GM13977 (cell line): ENCODE measurements at regions not wholly inside any gene's neighbourhood (a gene's known extent, or its start where the extent isn't known, plus 50 kb on each side); places are given as distances from the start of the nearest gene placed in this dataset.
A peak's percentile ranks its signal among the peaks of the same experiment; 100 is the strongest.
"Not testable (repeated sequence)": the region's sequence is repeated elsewhere in the genome, so short reads cannot be mapped to it uniquely, and the experiment has no call there.

Experiments
- DNase-seq: peaks from one replicate; pipeline ENCODE4 v3.0.0; 2012; ENCODE audit warnings: low spot score
- in situ Hi-C: fragments of 300-500 bp; cut with MboI; formaldehyde crosslinking; loops from one replicate; pipeline ENCODE4 v1.12.0; 2022; ENCODE audit warnings: low sequenced_read_pairs, low pct_unique_long_range_greater_than_20kb, mixed read lengths, inconsistent platforms; ENCODE audit not compliant: unreplicated experiment
- TF ChIP-seq, protein P1 (sequence below): IDR thresholded peaks from 2 replicates; pipeline ENCODE4 v1.5.1; 2012; ENCODE audit warnings: mild to moderate bottlenecking, control low read depth; ENCODE audit not compliant: insufficient read depth; ENCODE audit errors: extremely low read depth, missing control alignments

DNA sequence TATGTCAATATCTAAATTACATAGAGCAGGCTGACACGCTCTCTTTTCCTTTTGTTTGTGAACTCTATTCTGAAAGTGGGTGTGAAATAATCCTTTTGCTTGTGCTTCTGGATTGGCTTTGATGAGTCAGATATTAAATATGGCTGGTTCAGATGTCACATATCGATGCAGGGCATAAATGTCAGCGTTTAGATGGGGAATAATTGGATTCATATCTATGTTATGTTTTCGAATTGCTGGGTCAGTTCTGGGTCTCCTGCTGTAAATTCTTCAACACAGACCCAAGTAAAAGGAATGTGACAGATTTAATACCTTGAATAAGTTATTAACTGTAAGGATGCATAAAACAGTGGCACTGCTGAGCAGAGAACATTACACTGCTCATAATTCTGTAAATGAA is 118.7 kb upstream of the SNX2 start:
- in situ Hi-C loops, result no loop called here
- TF ChIP-seq, protein P1, sequence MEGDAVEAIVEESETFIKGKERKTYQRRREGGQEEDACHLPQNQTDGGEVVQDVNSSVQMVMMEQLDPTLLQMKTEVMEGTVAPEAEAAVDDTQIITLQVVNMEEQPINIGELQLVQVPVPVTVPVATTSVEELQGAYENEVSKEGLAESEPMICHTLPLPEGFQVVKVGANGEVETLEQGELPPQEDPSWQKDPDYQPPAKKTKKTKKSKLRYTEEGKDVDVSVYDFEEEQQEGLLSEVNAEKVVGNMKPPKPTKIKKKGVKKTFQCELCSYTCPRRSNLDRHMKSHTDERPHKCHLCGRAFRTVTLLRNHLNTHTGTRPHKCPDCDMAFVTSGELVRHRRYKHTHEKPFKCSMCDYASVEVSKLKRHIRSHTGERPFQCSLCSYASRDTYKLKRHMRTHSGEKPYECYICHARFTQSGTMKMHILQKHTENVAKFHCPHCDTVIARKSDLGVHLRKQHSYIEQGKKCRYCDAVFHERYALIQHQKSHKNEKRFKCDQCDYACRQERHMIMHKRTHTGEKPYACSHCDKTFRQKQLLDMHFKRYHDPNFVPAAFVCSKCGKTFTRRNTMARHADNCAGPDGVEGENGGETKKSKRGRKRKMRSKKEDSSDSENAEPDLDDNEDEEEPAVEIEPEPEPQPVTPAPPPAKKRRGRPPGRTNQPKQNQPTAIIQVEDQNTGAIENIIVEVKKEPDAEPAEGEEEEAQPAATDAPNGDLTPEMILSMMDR, result no peak
- DNase-seq, result no peak

DNA sequence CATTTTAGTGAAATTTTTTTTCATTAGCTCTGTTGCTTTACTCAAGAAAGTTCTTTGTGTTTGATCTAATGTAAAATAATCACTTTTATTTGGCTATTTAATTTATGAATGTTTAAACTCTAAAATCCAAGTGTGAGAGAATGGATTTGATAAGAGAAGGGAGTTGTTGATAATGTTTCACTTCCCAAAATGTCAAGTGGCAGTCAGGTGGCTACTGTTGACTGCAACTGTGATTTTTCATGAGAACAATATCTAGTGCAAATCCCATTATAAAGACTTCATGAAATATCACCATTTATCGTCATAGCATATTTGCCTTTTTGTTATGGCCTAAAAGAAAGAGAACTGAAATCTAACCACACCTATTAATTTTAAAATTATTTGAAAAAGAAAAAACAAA is 118.3 kb upstream of the SNX2 start:
- TF ChIP-seq, protein P1, result no peak
- in situ Hi-C loops, result no loop called here
- no peak for DNase-seq

DNA sequence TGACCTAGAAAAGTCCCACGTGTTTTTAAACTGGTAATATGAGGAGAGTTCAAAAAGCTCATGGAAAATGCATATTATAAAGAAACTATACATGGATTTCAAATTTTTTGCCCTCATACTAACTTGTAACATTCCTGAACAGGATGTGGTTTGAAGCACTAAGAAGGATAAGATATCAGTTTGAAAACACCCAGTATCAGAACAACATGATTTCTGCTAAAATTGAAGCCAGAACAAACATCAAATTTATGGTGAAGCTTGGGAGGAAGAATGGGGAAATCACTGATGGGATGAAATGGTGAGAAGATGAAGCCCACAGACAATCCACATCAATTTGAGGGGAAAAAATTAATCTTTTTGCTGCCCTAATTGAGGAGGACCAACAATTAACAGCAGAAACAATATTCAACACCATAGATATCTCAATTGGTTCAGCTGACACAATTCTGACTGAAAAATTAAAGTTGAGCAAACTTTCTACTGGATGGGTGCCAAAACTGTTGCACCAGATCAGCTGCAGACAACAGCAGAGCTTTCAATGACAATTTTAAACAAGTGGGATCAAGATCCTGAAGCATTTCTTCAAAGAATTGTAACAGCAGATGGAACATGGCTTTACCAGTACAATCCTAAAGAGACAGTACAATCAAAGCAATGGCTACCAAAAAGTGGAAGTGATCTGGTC is 113.2 kb upstream of the SNX2 start:
- no peak for DNase-seq
- in situ Hi-C loops, result no loop called here
- TF ChIP-seq, protein P1, result no peak

DNA sequence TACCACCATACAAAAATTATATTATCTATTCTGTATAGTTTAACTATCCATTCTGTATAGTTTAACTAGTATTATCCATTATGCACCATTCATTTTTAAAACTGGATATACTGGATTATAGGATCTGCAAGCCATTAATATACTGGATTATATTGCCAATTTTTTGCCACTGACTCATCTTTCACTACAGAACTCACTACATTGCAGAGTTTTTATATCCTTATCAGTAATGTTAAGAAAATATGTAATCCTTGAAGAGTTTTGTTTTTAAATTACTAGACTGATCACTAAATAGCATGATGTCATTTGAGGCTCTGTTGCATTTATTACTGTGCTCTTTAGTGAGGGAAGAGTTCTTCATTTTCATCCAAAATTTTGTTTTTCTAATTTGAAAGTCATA is 109.8 kb upstream of the SNX2 start:
- in situ Hi-C loops, result no loop called here
- no peak for DNase-seq

DNA sequence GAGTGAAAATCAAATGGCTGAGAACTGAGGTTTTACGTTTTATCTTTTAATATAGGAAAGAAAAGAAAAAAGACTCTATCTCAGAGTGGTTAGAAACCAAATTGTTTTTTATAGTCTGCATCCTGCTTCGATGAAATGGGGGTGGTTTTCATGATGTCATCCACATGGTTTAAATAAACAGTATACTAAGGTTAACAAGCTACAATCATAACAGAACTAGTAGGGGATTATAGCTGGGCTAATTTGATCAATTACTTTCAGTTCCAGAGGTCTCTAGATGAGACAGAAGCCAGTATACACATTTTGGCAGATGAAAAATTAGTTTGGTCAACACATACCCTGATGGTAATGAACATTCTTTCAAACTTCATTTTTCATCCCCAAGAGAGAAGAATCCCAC is 106.3 kb upstream of the SNX2 start:
- DNase-seq, result peak; percentile 25
- in situ Hi-C loops, result no loop called here
- TF ChIP-seq, protein P1, result no peak

More for the DNA sequence above, 109.8 kb upstream of the SNX2 start:
- TF ChIP-seq, protein P1, result no peak

DNA sequence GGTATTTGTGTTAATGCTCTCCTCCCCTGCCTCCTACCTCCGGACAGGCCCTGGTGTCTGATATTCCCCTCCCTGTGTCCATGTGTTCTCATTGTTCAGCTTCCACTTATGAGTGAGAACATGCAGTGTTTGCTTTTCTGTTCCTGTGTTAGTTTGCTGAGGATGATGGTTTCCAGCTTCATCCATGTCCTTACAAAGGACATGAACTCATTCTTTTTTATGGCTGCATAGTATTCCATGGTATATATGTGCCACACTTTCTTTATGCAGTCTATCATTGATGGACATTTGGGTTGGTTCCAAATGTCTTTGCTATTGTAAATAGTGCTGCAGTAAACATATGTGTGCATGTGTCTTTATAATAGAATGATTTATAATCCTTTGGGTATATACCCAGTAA is 105.2 kb upstream of the SNX2 start:
- in situ Hi-C loops, DNase-seq: not testable (repeated sequence)

DNA sequence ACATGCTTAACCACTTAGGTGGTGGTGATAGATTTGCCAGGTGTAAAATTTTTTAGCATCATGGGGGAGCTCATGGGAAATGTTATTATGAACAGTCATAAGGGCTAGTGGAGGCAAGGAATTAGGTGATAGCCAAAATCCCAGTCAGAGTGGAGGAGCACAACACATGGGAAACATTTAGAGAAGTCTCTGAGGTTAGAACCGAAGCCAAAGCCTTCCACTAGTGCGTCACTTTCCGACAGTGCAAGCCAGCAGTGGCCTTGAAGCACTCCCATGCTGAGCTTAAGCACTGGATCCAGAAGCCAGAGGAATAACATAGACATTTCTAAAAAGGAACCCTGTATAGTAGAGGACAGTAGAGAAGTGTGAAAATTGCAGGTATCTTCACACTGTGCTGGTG is 101.5 kb upstream of the SNX2 start:
- TF ChIP-seq, protein P1, result no peak
- in situ Hi-C loops, result no loop called here
- DNase-seq, result no peak
